Fibroblast of the aortic adventitia (primary cell): ENCODE measurements at regions not wholly inside any gene's neighbourhood (a gene's known extent, or its start where the extent isn't known, plus 50 kb on each side); places are given as distances from the start of the nearest gene placed in this dataset.

Source experiments
- DNase-seq: peaks from one replicate; pipeline ENCODE4 v3.0.0-alpha.2; 2010; ENCODE audit warnings: low read depth
- H3K4me3 ChIP-seq: 2 replicates; pipeline ENCODE4 v1.5.1; 2011; ENCODE audit warnings: low read depth, mild to moderate bottlenecking, control low read depth, low read length, moderate library complexity
- TF ChIP-seq, protein P1 (sequence below): IDR thresholded peaks from 2 replicates; pipeline ENCODE4 v1.5.1; 2011; ENCODE audit warnings: mild to moderate bottlenecking, low read length, control low read depth, inconsistent platforms; ENCODE audit not compliant: insufficient read depth

DNA sequence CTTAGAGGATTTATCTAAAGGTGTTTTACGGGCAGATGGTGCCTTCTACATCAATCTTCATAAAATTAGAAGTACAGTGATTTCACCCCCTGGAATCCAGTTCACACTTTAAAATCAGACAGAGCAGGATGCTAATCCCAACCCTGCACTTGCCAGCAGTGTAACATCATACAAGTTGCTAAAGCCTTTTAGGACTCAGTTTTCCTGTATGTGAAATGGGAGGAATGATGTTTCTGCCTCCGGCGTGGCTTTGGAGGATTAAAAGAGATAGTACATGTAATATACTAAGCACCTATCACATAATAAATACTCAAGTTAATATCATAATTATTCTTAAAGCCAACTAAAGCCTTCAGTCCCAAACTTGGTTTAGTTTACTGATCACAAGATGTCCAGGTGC, 257.2 kb upstream of the THBS1 start:
- no peak overlapping the region for H3K4me3 ChIP-seq
- TF ChIP-seq, protein P1, sequence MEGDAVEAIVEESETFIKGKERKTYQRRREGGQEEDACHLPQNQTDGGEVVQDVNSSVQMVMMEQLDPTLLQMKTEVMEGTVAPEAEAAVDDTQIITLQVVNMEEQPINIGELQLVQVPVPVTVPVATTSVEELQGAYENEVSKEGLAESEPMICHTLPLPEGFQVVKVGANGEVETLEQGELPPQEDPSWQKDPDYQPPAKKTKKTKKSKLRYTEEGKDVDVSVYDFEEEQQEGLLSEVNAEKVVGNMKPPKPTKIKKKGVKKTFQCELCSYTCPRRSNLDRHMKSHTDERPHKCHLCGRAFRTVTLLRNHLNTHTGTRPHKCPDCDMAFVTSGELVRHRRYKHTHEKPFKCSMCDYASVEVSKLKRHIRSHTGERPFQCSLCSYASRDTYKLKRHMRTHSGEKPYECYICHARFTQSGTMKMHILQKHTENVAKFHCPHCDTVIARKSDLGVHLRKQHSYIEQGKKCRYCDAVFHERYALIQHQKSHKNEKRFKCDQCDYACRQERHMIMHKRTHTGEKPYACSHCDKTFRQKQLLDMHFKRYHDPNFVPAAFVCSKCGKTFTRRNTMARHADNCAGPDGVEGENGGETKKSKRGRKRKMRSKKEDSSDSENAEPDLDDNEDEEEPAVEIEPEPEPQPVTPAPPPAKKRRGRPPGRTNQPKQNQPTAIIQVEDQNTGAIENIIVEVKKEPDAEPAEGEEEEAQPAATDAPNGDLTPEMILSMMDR = no peak
- DNase-seq = no peak

- DNase-seq = no peak
- no peak overlapping the region for H3K4me3 ChIP-seq
- TF ChIP-seq, protein P1 = no peak
These were observed 254.4 kb upstream of the THBS1 start for GRCh38 chr15:39326306-39326975.

DNA sequence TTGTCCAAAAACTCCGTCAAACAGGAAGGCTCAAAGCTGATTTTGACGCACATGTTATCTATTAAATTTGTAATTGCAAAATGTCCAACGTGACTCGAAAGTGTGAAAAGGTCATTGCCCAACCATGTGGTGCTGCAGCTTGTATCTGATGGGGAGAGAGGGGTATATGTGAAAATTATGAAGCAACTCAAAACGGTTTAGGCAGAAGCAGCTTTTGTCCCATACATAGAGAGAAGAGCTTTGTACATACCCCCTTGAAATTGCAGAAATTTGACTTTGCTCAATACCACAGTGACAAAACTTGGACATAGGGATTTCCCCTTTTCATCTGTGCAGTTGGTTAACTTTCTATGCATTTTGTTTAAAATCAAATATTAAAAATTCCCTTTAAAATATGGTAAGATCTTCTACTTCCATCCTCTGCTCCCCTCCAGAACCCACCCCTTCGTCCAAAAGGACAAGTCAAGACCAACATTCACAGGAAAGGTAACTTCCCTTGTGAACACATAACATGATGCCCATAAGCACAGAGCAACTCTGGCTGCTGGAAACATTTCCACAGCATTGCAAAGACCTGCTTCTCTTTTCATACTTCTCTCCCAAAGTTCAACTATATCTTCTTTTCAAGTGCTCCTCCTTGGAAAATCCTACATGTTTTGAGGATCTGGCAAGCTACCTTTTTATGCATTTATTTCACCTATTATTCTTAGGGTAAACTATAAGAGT, 253.7 kb upstream of the THBS1 start:
- TF ChIP-seq, protein P1 = no peak
- no peak overlapping the region for H3K4me3 ChIP-seq
- DNase-seq = no peak

- no peak overlapping the region for H3K4me3 ChIP-seq
- DNase-seq = no peak
- TF ChIP-seq, protein P1 = no peak
These were observed 250.8 kb upstream of the THBS1 start for GRCh38 chr15:39330061-39330460.

GRCh38 chr15:39331584-39331983, 249.3 kb upstream of the THBS1 start:
- no peak for DNase-seq
- TF ChIP-seq, protein P1 = no peak
- H3K4me3 ChIP-seq = no peak overlapping the region

DNA sequence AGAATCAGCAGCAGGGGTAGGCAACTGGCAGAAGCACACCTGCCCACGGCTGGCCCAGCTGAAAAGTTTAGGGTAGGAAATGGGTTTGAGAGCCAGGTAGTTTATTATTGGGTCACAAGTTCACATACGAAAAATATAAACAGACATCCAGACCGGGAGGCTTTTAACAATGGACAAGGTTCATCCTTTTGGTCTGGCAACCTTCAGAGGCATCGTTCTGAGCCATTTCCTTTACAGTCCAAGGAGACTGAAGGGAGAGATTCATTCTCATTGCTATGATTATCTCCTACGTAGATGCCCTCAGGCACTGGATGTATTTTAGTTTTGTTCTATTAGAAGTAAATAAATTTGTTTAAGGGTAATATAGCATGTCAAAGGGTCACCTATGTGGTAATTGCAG, 248.0 kb upstream of the THBS1 start:
- DNase-seq = no peak
- TF ChIP-seq, protein P1 = no peak

More for the DNA sequence above, 248.0 kb upstream of the THBS1 start:
- H3K4me3 ChIP-seq = no peak overlapping the region
